HCT116 (cell line): ENCODE measurements at regions not wholly inside any gene's neighbourhood (a gene's known extent, or its start where the extent isn't known, plus 50 kb on each side); places are given as distances from the start of the nearest gene placed in this dataset.

ENCODE experiments used
- ATAC-seq: fragments of 200-7000 bp; cut with Tn5 transposase; 2 replicates; pipeline ENCODE4 v1.9.1; 2020; ENCODE audit warnings: mild to moderate bottlenecking, moderate library complexity
- BruUV-seq: library from RNA; stranded (reverse); fragments of 400-500 nt; replicated peaks from 2 replicates; lab custom pipeline; 2021; lab: Mats Ljungman, UMichigan
- CTCF ChIA-PET: fragments of 300-600 bp; sonication (Branson Sonifier 250); formaldehyde crosslinking; loops from one replicate; lab custom pipeline; 2021; ENCODE audit warnings: antibody characterized with exemption; lab: Charles Lee
- POLR2A ChIA-PET: fragments of 300-600, 350-600 bp; sonication (Branson Sonifier 250); formaldehyde crosslinking; loops from one replicate; lab custom pipeline; 2021; ENCODE audit warnings: antibody characterized with exemption; lab: Charles Lee
- RAD21 ChIA-PET, 2 experiments: fragments of 300-600 bp; sonication (Branson Sonifier 250); formaldehyde crosslinking; loops; one replicate each; lab custom pipeline; 2023; ENCODE audit warnings: low total read pairs in 2 of 2; ENCODE audit not compliant: uncharacterized antibody in 2 of 2, unreplicated experiment in 2 of 2, low non-redundant PET in 1 of 2; lab: Charles Lee
- DNase-seq: peaks from one replicate; pipeline ENCODE4 v3.0.0-alpha.2; 2010; ENCODE audit warnings: low read depth, low spot score
- H2AFZ ChIP-seq: fragments of 200-600 bp; shearing (Covaris generic), sonication (generic); 2 replicates; pipeline ENCODE4 v1.6.1; 2017; ENCODE audit warnings: low read depth, mixed run types, mixed read lengths, antibody characterized with exemption, low read length; ENCODE audit not compliant: poor library complexity, severe bottlenecking
- H3K27ac ChIP-seq: 2 replicates; pipeline ENCODE4 v1.5.1; 2012; ENCODE audit warnings: low read depth, low read length
- H3K27me3 ChIP-seq: fragments of 200-600 bp; sonication (generic); 2 replicates; pipeline ENCODE4 v1.6.1; 2016; ENCODE audit warnings: mixed run types, low read length, mixed read lengths; ENCODE audit not compliant: insufficient read depth
- H3K36me3 ChIP-seq, 2 experiments: fragments of 200-500 bp in 1 of 2; fragments of 200-600 bp in 1 of 2; sonication (Bioruptor generic) in 1 of 2; sonication (generic) in 1 of 2; 2 replicates each; pipeline versions ENCODE4 v1.5.1 to v1.6.1; 2014 to 2016; ENCODE audit warnings: low read length in 2 of 2, inconsistent platforms in 1 of 2, mixed read lengths in 1 of 2, mixed run types in 1 of 2; ENCODE audit not compliant: insufficient read depth in 2 of 2, control insufficient read depth in 1 of 2
- H3K4me1 ChIP-seq, 2 experiments: fragments of 200-600 bp in 1 of 2; sonication (generic) in 1 of 2; 2 replicates each; pipeline versions ENCODE4 v1.5.1 to v1.6.1; 2012 to 2017; ENCODE audit warnings: low read length in 2 of 2, inconsistent platforms in 1 of 2, mild to moderate bottlenecking in 1 of 2, mixed read lengths in 1 of 2, mixed run types in 1 of 2, moderate library complexity in 1 of 2; ENCODE audit not compliant: insufficient read depth in 2 of 2, control insufficient read depth in 1 of 2
- H3K4me2 ChIP-seq: fragments of 200-600 bp; sonication (generic); 2 replicates; pipeline ENCODE4 v1.6.1; 2017; ENCODE audit warnings: mixed run types, low read length, mixed read lengths
- H3K4me3 ChIP-seq, 2 experiments: fragments of 200-600 bp in 1 of 2; sonication (generic) in 1 of 2; replicated peaks in 1 of 2; 2 replicates each; pipeline ENCODE4 v1.5.1; 2011 to 2016; ENCODE audit warnings: low read length in 2 of 2, control low read depth in 1 of 2, low read depth in 1 of 2, mild to moderate bottlenecking in 1 of 2, mixed read lengths in 1 of 2, mixed run types in 1 of 2
- H3K79me2 ChIP-seq: fragments of 200-600 bp; sonication (generic); 2 replicates; pipeline ENCODE4 v1.6.1; 2017; ENCODE audit warnings: mild to moderate bottlenecking, mixed run types, low read length, moderate library complexity, mixed read lengths; ENCODE audit not compliant: insufficient read depth
- H3K9ac ChIP-seq: fragments of 200-600 bp; sonication (generic); 2 replicates; pipeline ENCODE4 v1.6.1; 2016; ENCODE audit warnings: low read length, mixed read lengths
- H3K9me2 ChIP-seq: fragments of 200-600 bp; sonication (generic), shearing (Covaris generic); 2 replicates; pipeline ENCODE4 v1.6.1; 2017; ENCODE audit warnings: mixed run types, mild to moderate bottlenecking, moderate library complexity; ENCODE audit not compliant: insufficient read depth
- H3K9me3 ChIP-seq, 2 experiments: fragments of 200-500 bp in 1 of 2; fragments of 200-600 bp in 1 of 2; sonication (Bioruptor generic) in 1 of 2; sonication (generic) in 1 of 2; 2 replicates each; pipeline ENCODE4 v1.6.1; 2014 to 2017; ENCODE audit warnings: low read length in 2 of 2, mixed read lengths in 2 of 2, inconsistent platforms in 1 of 2, low read depth in 1 of 2, mild to moderate bottlenecking in 1 of 2, mixed run types in 1 of 2, moderate library complexity in 1 of 2; ENCODE audit not compliant: control insufficient read depth in 1 of 2, insufficient read depth in 1 of 2
- H4K20me1 ChIP-seq: fragments of 200-600 bp; sonication (generic), shearing (Covaris generic); 2 replicates; pipeline ENCODE4 v1.6.1; 2017; ENCODE audit warnings: mixed run types, mild to moderate bottlenecking, moderate library complexity; ENCODE audit not compliant: insufficient read depth
- ATF3 ChIP-seq: IDR thresholded peaks from 2 replicates; pipeline ENCODE4 v1.6.1; 2012
- CBX3 ChIP-seq: IDR thresholded peaks from 2 replicates; pipeline ENCODE4 v1.6.1; 2012; ENCODE audit warnings: low read depth
- CEBPB ChIP-seq: IDR thresholded peaks from 2 replicates; pipeline ENCODE4 v1.6.1; 2012; ENCODE audit warnings: low read depth
- EGR1 ChIP-seq: IDR thresholded peaks from 2 replicates; pipeline ENCODE4 v1.6.1; 2012; ENCODE audit warnings: low read depth
- EZH2 ChIP-seq: fragments of 200-600 bp; sonication (generic); IDR thresholded peaks from 2 replicates; pipeline ENCODE4 v1.6.1; 2017; ENCODE audit warnings: antibody characterized with exemption, mixed run types
- EZH2phosphoT487 ChIP-seq: fragments of 200-600 bp; IDR thresholded peaks from 2 replicates; pipeline ENCODE4 v1.6.1; 2018; ENCODE audit warnings: antibody characterized with exemption, borderline replicate concordance
- FOSL1 ChIP-seq: IDR thresholded peaks from 2 replicates; pipeline ENCODE4 v1.6.1; 2012; ENCODE audit warnings: low read depth
- MAX ChIP-seq: IDR thresholded peaks from 2 replicates; pipeline ENCODE4 v1.6.1; 2012
- RAD21 ChIP-seq: IDR thresholded peaks from 2 replicates; pipeline ENCODE4 v1.6.1; 2012; ENCODE audit warnings: low read depth, mild to moderate bottlenecking
- REST ChIP-seq: IDR thresholded peaks from 2 replicates; pipeline ENCODE4 v1.6.1; 2012; ENCODE audit warnings: low read depth
- SIN3A ChIP-seq: IDR thresholded peaks from 2 replicates; pipeline ENCODE4 v1.6.1; 2012; ENCODE audit warnings: low read depth
- SP1 ChIP-seq: IDR thresholded peaks from 2 replicates; pipeline ENCODE4 v1.6.1; 2012; ENCODE audit warnings: low read depth
- SRF ChIP-seq: IDR thresholded peaks from 2 replicates; pipeline ENCODE4 v1.6.1; 2012; ENCODE audit warnings: low read depth
- TCF7L2 ChIP-seq: IDR thresholded peaks from 2 replicates; pipeline ENCODE4 v1.7.0; 2011; ENCODE audit warnings: borderline replicate concordance, inconsistent platforms; ENCODE audit not compliant: insufficient read depth, insufficient read length; ENCODE audit errors: extremely low read depth
- YY1 ChIP-seq: IDR thresholded peaks from 2 replicates; pipeline ENCODE4 v1.6.1; 2011; ENCODE audit warnings: low read length, low read depth, moderate library complexity, mild to moderate bottlenecking; ENCODE audit not compliant: insufficient replicate concordance; ENCODE audit errors: extremely low read depth
- ZBTB33 ChIP-seq: IDR thresholded peaks from 2 replicates; pipeline ENCODE4 v1.6.1; 2011; ENCODE audit warnings: mild to moderate bottlenecking, low read length, moderate library complexity; ENCODE audit not compliant: insufficient replicate concordance; ENCODE audit errors: extremely low read depth
- ZFX ChIP-seq: fragments of 450-650 bp; IDR thresholded peaks from 2 replicates; pipeline ENCODE4 v1.6.1; 2017
- ZNF274 ChIP-seq: fragments of 200-500 bp; sonication (Bioruptor generic); IDR thresholded peaks from 2 replicates; pipeline ENCODE4 v1.6.1; 2014; ENCODE audit warnings: mild to moderate bottlenecking, low read depth, low read length, inconsistent platforms
- intact Hi-C: fragments of 100-400 bp; cut with micrococcal nuclease; formaldehyde crosslinking; loops from 2 replicates; pipeline ENCODE4 v1.10.0; 2022

GRCh38 chr5:157999696-158000095 lies 140.8 kb upstream of the CLINT1 start (continued):
- TF ChIP-seq ZBTB33 = no peak

- Histone ChIP-seq H3K9me3 (no peaks in the 10 kb centered on the region), H3K79me2 (no peaks in the 10 kb centered on the region), H3K9ac (no peak overlapping the region), H3K9me2 (no peaks in the 10 kb centered on the region), H3K36me3 (no peaks in the 10 kb centered on the region), H3K4me3 (no peak overlapping the region), H2AFZ (no peak overlapping the region), H3K27me3 (no peaks in the 10 kb centered on the region), H3K4me1 (no peaks in the 10 kb centered on the region), H3K4me2 (no peak overlapping the region), H3K27ac (no peak overlapping the region), H4K20me1 (no peaks in the 10 kb centered on the region)
- CTCF ChIA-PET = interaction anchor here (2.0 kb wide), 1 partner anchor 181 kb away, joined by 4 read pairs; no protein-coding TSS in a partner anchor
- ATAC-seq (no peak), DNase-seq (no peak)
- intact Hi-C loops = no loop called here
- RAD21 ChIA-PET = no interaction called here
- POLR2A ChIA-PET = no interaction called here
- no TSS peak for BruUV-seq
- TF ChIP-seq ZFX (no peak), SIN3A (no peak), EZH2phosphoT487 (no peak), REST (no peak), SRF (no peak), ZNF274 (no peak), TCF7L2 (no peak), SP1 (no peak), MAX (no peak), FOSL1 (no peak), EGR1 (no peak), EZH2 (no peak), CBX3 (no peak), YY1 (no peak), CEBPB (no peak), ATF3 (no peak), RAD21 (no peak)
These were observed 139.1 kb upstream of the CLINT1 start for GRCh38 chr5:157997991-157998504.
